Fibroblast of peridontal ligament (primary cell): ENCODE measurements at regions not wholly inside any gene's neighbourhood (a gene's known extent, or its start where the extent isn't known, plus 50 kb on each side); places are given as distances from the start of the nearest gene placed in this dataset.

Source experiments
- DNase-seq: peaks from one replicate; pipeline ENCODE4 v3.0.0-alpha.2; 2010; ENCODE audit errors: extremely low read depth

DNA sequence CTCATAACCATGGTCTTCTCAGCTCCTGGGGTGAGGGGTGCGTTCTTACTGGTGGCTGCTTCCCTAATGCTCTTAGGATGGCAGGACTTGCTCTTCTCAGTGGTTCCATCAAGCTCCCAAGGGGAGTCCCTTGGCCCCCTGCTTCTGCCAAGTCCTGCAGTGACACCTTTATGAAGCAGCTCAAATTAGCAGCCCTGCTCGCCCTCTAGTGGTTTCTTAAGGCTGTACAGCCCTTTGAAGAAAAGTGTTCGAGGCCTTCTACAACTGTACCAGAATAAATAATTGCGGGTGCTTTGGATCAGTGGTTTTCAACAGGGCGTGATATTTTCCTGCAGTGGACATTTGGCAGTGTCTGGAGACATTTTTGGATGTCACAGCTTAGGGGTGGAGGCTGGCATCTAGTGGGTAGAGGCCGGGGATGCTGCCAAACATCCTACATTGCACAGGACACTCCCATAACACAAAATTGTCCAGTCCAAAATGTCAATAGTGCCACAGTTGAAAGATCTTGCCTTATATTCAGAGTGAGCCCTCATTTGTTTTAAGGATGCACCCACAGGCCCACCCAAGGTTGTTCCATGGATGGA, 204.7 kb upstream of the S100G start:
- no peak for DNase-seq

DNA sequence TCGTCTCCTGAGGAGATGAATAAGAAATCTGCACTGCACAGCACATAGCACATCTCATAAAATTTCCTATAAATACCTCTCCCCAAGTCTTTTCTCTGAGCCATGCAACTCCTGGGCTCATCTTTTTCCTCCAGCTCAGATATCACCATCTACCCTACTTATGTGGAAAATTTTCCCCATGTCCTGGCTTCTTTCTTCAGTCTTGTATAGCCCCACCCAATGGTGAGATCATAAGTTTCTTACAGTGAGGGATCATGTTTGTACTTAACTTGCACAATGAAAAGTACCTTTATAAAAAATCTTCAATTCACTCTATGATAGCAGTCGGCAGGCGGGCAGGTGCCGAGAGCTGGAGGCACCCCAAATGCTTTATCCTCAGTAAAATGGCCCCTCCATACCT, 198.6 kb upstream of the S100G start:
- DNase-seq = peak; percentile 35

GRCh38 chrX:16454926-16455325, 195.0 kb upstream of the S100G start:
- peak; percentile 47 for DNase-seq

- no peak for DNase-seq
Observed at GRCh38 chrX:16457239-16457638, 192.7 kb upstream of the S100G start.

DNA sequence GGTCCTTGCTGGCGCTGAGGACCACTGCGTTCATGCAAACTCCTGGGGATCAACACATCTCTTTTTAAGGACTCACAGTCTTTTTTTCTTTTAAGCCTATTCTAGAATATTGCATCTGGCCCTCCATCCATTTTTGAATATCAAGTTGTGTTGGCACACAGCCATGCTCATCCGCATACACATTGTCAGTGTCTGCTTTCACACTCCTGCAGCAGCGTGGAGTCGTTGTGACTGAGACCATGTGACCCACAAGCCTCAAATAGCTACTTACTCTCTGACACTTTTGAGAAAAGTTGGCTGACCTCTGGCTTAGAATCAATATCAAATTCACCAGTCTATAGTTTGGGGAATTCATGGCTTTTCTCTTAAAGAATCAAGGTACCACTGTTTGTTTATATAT, 191.8 kb upstream of the S100G start:
- no peak for DNase-seq

DNA sequence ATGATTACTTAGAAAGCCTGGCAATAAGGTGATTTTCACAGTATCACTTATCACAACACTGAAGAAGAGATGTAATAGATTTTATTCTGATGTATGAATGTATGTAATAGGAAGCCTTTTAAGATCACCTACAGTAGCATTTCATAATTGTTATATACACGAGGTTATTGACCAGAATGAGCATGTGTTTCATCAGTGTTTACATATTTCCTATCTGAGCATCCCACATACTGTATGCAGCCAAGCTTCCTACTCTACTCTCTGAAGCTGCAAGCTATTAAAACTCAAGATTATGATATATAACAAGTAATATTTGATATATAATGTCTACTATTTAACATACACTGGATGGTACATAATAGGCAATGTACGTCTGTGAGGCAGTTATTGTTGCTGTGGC, 190.9 kb upstream of the S100G start:
- peak; percentile 37 for DNase-seq

GRCh38 chrX:16461968-16462367, 188.0 kb upstream of the S100G start:
- no peak for DNase-seq

DNA sequence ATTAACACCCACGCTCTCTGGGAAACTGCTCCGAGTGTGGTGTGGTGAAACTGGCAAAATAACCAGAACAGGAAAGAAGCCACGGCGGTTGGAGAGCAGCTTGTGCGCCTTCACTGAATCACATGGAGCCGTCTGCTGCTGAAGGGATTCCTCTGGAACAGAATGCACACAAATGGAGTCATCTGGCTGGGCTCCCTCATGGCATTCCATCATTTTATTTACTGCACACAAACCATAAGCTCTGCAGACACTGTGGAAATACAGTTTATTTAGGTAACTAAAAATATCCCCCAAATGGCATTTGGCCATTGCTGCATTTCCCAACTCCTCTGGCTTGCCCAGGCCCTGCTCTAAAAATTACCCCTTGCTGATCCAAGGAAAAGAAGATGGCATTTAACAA, 187.0 kb upstream of the S100G start:
- peak; percentile 95 for DNase-seq

DNA sequence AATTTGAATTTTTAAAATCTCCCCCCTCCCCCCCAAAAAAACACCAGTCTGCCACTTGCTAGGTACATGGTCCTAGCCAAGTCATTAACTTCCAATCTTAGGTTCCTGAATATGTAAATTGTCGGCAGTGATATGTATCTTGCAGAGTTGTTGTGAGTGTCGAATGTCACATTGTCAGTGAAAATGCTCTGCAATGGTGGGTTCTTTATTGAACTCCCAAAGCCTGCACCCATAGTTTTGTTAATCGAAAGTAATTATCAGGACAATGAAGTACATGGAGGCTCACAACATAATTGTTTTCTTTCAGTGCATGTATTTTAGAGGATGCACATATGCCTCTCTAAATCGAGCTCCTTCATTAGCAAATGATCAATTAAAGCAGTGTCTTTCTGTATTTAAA, 185.6 kb upstream of the S100G start:
- no peak for DNase-seq

DNA sequence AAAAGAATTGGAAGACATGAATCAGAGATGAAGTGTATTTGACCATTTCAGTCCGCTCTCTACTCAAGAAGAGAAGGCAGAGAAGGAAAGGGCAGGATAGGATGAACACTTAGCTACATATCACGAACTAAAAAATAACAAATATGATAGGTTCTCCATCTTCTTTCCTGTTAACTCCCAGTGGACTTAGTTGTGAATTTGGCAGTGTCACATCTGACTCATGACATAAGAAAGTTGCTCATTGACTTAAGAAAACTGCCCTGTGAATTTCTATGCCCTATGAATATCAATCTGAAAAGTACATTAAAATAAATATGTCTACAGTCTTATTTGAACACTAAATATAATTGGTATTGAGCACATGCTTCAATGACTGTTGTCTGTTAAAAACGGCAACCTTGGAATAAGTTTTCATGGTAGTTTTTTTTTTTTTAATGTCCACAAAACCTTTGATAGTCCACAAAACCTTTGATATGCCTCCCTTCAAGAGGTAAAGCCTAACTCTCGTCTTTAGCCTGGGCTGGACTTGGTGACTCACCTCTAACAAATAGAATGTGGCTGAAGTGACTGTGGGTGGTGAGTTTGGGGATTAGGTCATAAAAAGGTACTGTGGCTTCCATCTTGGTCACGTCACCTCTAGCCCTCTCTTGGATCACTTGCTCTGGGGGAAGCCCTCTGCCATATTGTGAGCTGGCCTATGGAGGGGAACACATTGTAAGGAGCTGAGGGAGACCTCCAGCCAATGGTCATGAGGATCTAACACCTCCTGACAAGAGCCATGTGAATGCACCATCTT, 184.7 kb upstream of the S100G start:
- DNase-seq = peak; percentile 47

GRCh38 chrX:16466640-16467432, 183.1 kb upstream of the S100G start:
- no peak for DNase-seq

GRCh38 chrX:16469870-16470269, 180.1 kb upstream of the S100G start:
- no peak for DNase-seq

- DNase-seq = no peak
Observed at GRCh38 chrX:16472345-16472744, 177.6 kb upstream of the S100G start.

GRCh38 chrX:16474511-16474910, 175.4 kb upstream of the S100G start:
- DNase-seq = no peak

- no peak for DNase-seq
Observed at GRCh38 chrX:16476009-16476408, 173.9 kb upstream of the S100G start.

GRCh38 chrX:16476692-16477091, 173.3 kb upstream of the S100G start:
- no peak for DNase-seq

- peak; percentile 33 for DNase-seq
Observed at GRCh38 chrX:16479206-16479869, 170.6 kb upstream of the S100G start.

- DNase-seq = no peak
Observed at GRCh38 chrX:16480049-16480448, 169.9 kb upstream of the S100G start.

DNA sequence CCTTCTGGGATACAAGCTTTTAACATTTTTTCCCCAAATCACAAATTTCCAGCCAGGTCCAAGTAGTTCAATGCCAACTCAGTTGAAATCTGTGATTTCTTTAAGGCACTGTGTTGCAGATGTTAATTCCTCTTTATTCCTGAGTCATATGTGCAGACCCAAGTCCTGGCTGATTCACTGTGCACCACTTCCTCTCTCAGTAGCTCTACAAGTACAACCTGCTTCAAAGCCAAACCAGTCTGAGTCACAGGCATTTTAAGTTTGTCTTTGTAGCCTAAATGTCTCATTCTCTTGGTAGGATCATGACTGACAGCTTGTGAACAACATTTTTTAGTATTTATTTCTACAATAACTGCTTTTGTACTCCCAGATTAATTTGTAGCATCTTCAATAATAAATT, 165.6 kb upstream of the S100G start:
- peak; percentile 90 for DNase-seq

- DNase-seq = no peak
Observed at GRCh38 chrX:16487620-16488385, 162.2 kb upstream of the S100G start.

GRCh38 chrX:16488959-16489358, 161.0 kb upstream of the S100G start:
- no peak for DNase-seq

DNA sequence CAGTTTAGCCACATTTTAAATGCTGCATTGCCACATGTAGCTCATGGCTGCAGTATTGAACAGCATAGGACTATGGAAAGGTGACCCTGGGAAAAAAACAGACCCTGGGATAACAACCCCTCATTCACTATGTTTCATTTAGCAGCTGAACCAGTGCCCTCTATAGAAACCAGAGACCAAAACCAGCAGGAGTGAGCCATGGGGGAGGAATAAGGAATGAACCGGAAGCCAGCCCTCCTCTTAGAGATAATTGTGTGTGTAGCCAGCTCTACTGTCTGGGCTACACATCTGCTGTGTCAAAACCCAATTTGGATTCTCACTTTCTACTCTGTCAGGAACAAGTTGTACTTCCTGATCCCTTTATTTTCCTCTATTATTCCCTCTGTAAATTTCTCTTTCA, 158.5 kb upstream of the S100G start:
- DNase-seq = no peak
